Large intestine (tissue), 3 donors: ENCODE measurements at regions not wholly inside any gene's neighbourhood (a gene's known extent, or its start where the extent isn't known, plus 50 kb on each side); places are given as distances from the start of the nearest gene placed in this dataset.
"Not testable (repeated sequence)": the region's sequence is repeated elsewhere in the genome, so short reads cannot be mapped to it uniquely, and the experiment has no call there.

Experiments
- DNase-seq, 2 donors: peaks; one replicate each; pipeline versions ENCODE4 v3.0.0 to v3.0.0-alpha.2; 2013
- H3K27ac ChIP-seq: one replicate; pipeline ENCODE4 v1.5.1; 2013; ENCODE audit warnings: low read length
- H3K27me3 ChIP-seq: 2 replicates; pipeline ENCODE4 v1.6.1; 2013; ENCODE audit warnings: low read length; ENCODE audit not compliant: control insufficient read depth, insufficient read depth
- H3K36me3 ChIP-seq: 2 replicates; pipeline ENCODE4 v1.6.1; 2013; ENCODE audit warnings: low read length; ENCODE audit not compliant: control insufficient read depth, insufficient read depth
- H3K4me1 ChIP-seq: one replicate; pipeline ENCODE4 v1.6.1; 2013; ENCODE audit warnings: low read length; ENCODE audit not compliant: control insufficient read depth, insufficient read depth
- H3K4me3 ChIP-seq: one replicate; pipeline ENCODE4 v1.5.1; 2013; ENCODE audit warnings: low read length
- H3K9me3 ChIP-seq: one replicate; pipeline ENCODE4 v1.6.1; 2013; ENCODE audit warnings: mild to moderate bottlenecking, low read depth, low read length, moderate library complexity; ENCODE audit not compliant: control insufficient read depth
- WGBS: methylation state at CpG from one replicate; pipeline ENCODE4 v1.1.5; 2013; ENCODE audit warnings: low lambda C conversion rate; ENCODE audit not compliant: insufficient coverage; 5-methylcytosine and 5-hydroxymethylcytosine counted together

GRCh38 chr2:82938321-82938845, 1520.7 kb downstream of the SUCLG1 start:
- not testable (repeated sequence) for DNase-seq, H3K36me3 ChIP-seq, H3K4me3 ChIP-seq, H3K9me3 ChIP-seq, H3K27ac ChIP-seq, H3K27me3 ChIP-seq, H3K4me1 ChIP-seq
- no CpG with 5 or more reads among the region's 40 CpGs for WGBS

- H3K36me3 ChIP-seq, result no peaks in the 10 kb centered on the region
- no peaks in the 10 kb centered on the region for H3K4me1 ChIP-seq
- no peaks in the 10 kb centered on the region for H3K27me3 ChIP-seq
- H3K4me3 ChIP-seq, result no peak overlapping the region
- no peaks in the 10 kb centered on the region for H3K9me3 ChIP-seq
- DNase-seq, result no peak
- no peak overlapping the region for H3K27ac ChIP-seq
- WGBS, result 100% methylated on average over 2 of the region's 2 CpGs
Observed at GRCh38 chr2:82913566-82913965, 1545.5 kb downstream of the SUCLG1 start.

GRCh38 chr2:82896117-82896516, 1563.0 kb downstream of the SUCLG1 start:
- no CpG with 5 or more reads among the region's 6 CpGs for WGBS
- Histone ChIP-seq H3K36me3 (no peaks in the 10 kb centered on the region), H3K27me3 (no peaks in the 10 kb centered on the region), H3K4me3 (no peak overlapping the region), H3K27ac (no peak overlapping the region), H3K9me3 (no peaks in the 10 kb centered on the region), H3K4me1 (no peaks in the 10 kb centered on the region)
- DNase-seq, result no peak

- Histone ChIP-seq H3K4me3 (no peak overlapping the region), H3K36me3 (no peaks in the 10 kb centered on the region), H3K9me3 (no peaks in the 10 kb centered on the region), H3K27ac (no peak overlapping the region), H3K4me1 (no peaks in the 10 kb centered on the region), H3K27me3 (no peaks in the 10 kb centered on the region)
- no CpG with 5 or more reads among the region's 2 CpGs for WGBS
- no peak for DNase-seq
Observed at GRCh38 chr2:82893190-82893589, 1565.9 kb downstream of the SUCLG1 start.

GRCh38 chr2:82879803-82880202, 1579.3 kb downstream of the SUCLG1 start:
- no peak for DNase-seq
- H3K27ac ChIP-seq, result no peak overlapping the region
- H3K4me1 ChIP-seq, result no peaks in the 10 kb centered on the region
- WGBS, result no CpG with 5 or more reads among the region's 2 CpGs
- no peaks in the 10 kb centered on the region for H3K27me3 ChIP-seq
- no peaks in the 10 kb centered on the region for H3K9me3 ChIP-seq
- no peaks in the 10 kb centered on the region for H3K36me3 ChIP-seq
- no peak overlapping the region for H3K4me3 ChIP-seq

DNA sequence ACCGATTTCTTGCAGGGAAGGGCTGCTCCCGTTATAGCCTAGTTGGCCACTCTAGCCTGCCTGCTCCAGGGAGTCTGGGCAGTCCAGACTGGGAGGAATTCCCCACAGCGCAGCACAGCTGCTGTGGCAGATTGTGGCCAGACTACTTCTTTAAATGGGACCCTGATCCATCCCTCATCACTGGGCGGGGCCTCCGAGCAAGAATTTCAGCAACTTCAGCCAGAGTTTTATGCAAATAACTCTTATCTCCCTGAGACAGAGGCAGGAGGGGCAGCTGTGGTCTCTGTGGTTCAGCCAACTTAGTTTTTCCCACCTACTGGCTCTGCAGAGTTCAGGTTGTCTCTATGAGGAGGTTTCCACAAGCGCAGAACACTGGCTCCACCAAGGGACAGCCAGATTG, 1583.2 kb downstream of the SUCLG1 start:
- no peak overlapping the region for H3K27ac ChIP-seq
- no CpG with 5 or more reads among the region's 6 CpGs for WGBS
- H3K4me3 ChIP-seq, result no peak overlapping the region
- no peaks in the 10 kb centered on the region for H3K27me3 ChIP-seq
- H3K9me3 ChIP-seq, result no peaks in the 10 kb centered on the region
- no peaks in the 10 kb centered on the region for H3K36me3 ChIP-seq
- DNase-seq, result no peak
- H3K4me1 ChIP-seq, result no peaks in the 10 kb centered on the region

DNA sequence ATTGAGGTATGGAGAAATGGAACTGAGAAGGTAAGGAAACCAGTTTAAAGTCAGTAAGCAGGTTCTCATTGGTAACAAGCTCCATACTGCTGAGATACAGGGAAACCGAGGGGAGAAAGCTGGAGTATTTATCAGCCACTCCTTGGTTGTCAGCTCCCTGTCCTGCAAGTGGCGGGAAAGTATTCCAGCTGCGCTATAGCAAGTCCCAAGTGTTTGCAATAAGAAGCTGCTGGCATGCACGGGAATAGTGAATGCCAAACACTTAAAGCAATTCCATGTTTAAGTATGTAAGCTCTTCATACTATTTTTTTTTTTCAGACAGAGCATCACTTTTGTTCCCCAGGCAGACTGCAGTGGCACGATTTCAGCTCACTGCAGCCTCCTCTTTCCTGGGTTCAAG, 1601.1 kb downstream of the SUCLG1 start:
- Histone ChIP-seq H3K9me3 (no peaks in the 10 kb centered on the region), H3K4me1 (no peaks in the 10 kb centered on the region), H3K36me3 (no peaks in the 10 kb centered on the region), H3K4me3 (no peak overlapping the region), H3K27ac (no peak overlapping the region), H3K27me3 (no peaks in the 10 kb centered on the region)
- peak in 1 of 2 donors; percentile 2 for DNase-seq
- WGBS, result no CpG with 5 or more reads among the region's 5 CpGs

GRCh38 chr2:82853299-82853698, 1605.8 kb downstream of the SUCLG1 start:
- no peaks in the 10 kb centered on the region for H3K27me3 ChIP-seq
- H3K9me3 ChIP-seq, result no peaks in the 10 kb centered on the region
- WGBS, result 60% methylated on average over 1 of the region's 6 CpGs
- H3K27ac ChIP-seq, result no peak overlapping the region
- H3K4me1 ChIP-seq, result no peaks in the 10 kb centered on the region
- no peaks in the 10 kb centered on the region for H3K36me3 ChIP-seq
- no peak overlapping the region for H3K4me3 ChIP-seq
- no peak for DNase-seq

DNA sequence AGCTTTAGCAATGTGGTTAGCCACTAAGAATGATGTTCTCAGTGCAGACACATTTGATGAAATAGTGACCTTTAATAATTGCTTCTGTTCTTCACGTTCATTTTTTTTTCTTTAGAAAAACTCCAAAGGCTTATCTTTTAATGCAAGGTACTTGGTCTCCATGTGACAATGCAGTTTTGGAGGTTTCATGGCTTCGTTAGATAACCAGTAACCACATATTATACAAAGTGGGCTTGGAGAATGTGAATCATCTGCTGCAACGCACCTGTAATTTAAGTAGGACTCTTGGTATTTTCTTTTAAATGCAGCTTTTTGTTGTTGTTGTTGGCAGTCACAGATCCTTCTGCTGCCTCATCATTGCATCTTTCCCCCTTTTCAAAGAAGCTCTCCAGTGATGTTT, 1606.3 kb downstream of the SUCLG1 start:
- Histone ChIP-seq H3K9me3 (no peaks in the 10 kb centered on the region), H3K36me3 (no peaks in the 10 kb centered on the region), H3K4me3 (no peak overlapping the region), H3K27me3 (no peaks in the 10 kb centered on the region), H3K4me1 (no peaks in the 10 kb centered on the region), H3K27ac (no peak overlapping the region)
- no peak for DNase-seq
- WGBS, result 100% methylated on average over 1 of the region's 3 CpGs

DNA sequence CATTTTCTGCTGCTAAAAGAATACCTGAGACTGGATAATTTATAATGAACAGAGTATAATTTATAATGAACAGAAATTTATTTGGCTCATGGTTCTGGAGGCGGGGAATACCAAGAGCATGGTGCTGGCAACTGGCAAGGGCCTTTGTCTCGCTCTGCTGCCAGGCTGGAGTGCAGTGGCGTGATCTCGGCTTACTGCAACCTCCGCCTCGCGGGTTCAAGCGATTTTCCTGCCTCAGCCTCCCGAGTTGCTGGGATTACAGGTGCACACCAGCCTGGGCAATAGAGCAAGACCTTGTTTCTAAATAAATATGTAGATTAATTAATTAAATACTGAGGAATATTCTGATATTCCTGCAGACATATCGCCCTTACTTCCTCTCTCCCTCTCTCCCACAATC, 1610.8 kb downstream of the SUCLG1 start:
- Histone ChIP-seq H3K36me3 (no peaks in the 10 kb centered on the region), H3K9me3 (no peaks in the 10 kb centered on the region), H3K4me3 (no peak overlapping the region), H3K27me3 (no peaks in the 10 kb centered on the region), H3K4me1 (no peaks in the 10 kb centered on the region), H3K27ac (no peak overlapping the region)
- WGBS, result 100% methylated on average over 1 of the region's 10 CpGs
- DNase-seq, result no peak

GRCh38 chr2:82839036-82839435, 1620.0 kb downstream of the SUCLG1 start:
- H3K27ac ChIP-seq, result no peak overlapping the region
- H3K4me1 ChIP-seq, result no peaks in the 10 kb centered on the region
- H3K36me3 ChIP-seq, result no peaks in the 10 kb centered on the region
- WGBS, result 88% methylated on average over 2 of the region's 4 CpGs
- no peaks in the 10 kb centered on the region for H3K27me3 ChIP-seq
- no peaks in the 10 kb centered on the region for H3K9me3 ChIP-seq
- no peak overlapping the region for H3K4me3 ChIP-seq
- DNase-seq, result no peak
